Endothelial cell of umbilical vein (primary cell): ENCODE measurements at regions not wholly inside any gene's neighbourhood (a gene's known extent, or its start where the extent isn't known, plus 50 kb on each side); places are given as distances from the start of the nearest gene placed in this dataset.

Experiments
- BruUV-seq: library from RNA; stranded (reverse); fragments of 400-500 nt; replicated peaks from 2 replicates; lab custom pipeline; 2021; lab: Mats Ljungman, UMichigan
- CTCF ChIA-PET: fragments of 300-600, 350-600 bp; sonication (Branson Sonifier 250); formaldehyde crosslinking; loops from one replicate; lab custom pipeline; 2021; ENCODE audit warnings: antibody characterized with exemption, inconsistent platforms; lab: Charles Lee
- POLR2A ChIA-PET: fragments of 300-600, 350-600 bp; sonication (Branson Sonifier 250); formaldehyde crosslinking; loops from one replicate; lab custom pipeline; 2021; ENCODE audit warnings: antibody characterized with exemption, inconsistent platforms; lab: Charles Lee
- DNase-seq: peaks from one replicate; pipeline ENCODE4 v3.0.0-alpha.2; 2011; ENCODE audit warnings: low read depth, low spot score
- FAIRE-seq: peaks from 2 replicates; lab custom pipeline; 2011; peaks lifted over from hg19 to GRCh38; lab: Jason Lieb, UNC
- H2AFZ ChIP-seq: 2 replicates; pipeline ENCODE4 v1.6.0; 2012; ENCODE audit warnings: low read depth, low read length, control low read depth, inconsistent platforms
- H3K27ac ChIP-seq: 2 replicates; pipeline ENCODE4 v1.5.1; 2011; ENCODE audit warnings: low read depth, mild to moderate bottlenecking, control low read depth, low read length, moderate library complexity; ENCODE audit not compliant: insufficient read depth
- H3K27me3 ChIP-seq, 2 experiments: 2 replicates each; pipeline versions ENCODE4 v1.6.0 to v1.6.1; 2011; ENCODE audit warnings: low read length in 2 of 2, mixed read lengths in 1 of 2; ENCODE audit not compliant: control insufficient read depth in 2 of 2, insufficient read depth in 2 of 2
- H3K36me3 ChIP-seq, 2 experiments: 2 replicates in 1 of 2; 3 replicates in 1 of 2; pipeline ENCODE4 v1.5.1; 2011; ENCODE audit warnings: low read length in 2 of 2, mild to moderate bottlenecking in 1 of 2, moderate library complexity in 1 of 2; ENCODE audit not compliant: control insufficient read depth in 2 of 2, insufficient read depth in 2 of 2; ENCODE audit errors: extremely low read depth in 1 of 2
- H3K4me1 ChIP-seq: 3 replicates; pipeline ENCODE4 v1.5.1; 2011; ENCODE audit warnings: mild to moderate bottlenecking, low read length; ENCODE audit not compliant: control insufficient read depth, insufficient read depth; ENCODE audit errors: extremely low read depth
- H3K4me2 ChIP-seq: 2 replicates; pipeline ENCODE4 v1.6.1; 2011; ENCODE audit warnings: low read length, control low read depth, mixed read lengths; ENCODE audit not compliant: insufficient read depth
- H3K4me3 ChIP-seq, 3 experiments: fragments of 200-600 bp in 1 of 3; sonication (generic), shearing (Covaris generic) in 1 of 3; replicated peaks in 1 of 3; 2 replicates each; pipeline ENCODE4 v1.5.1; 2011 to 2016; ENCODE audit warnings: control low read depth in 3 of 3, low read length in 3 of 3, mild to moderate bottlenecking in 2 of 3, inconsistent platforms in 1 of 3, low read depth in 1 of 3, moderate library complexity in 1 of 3; ENCODE audit not compliant: insufficient read depth in 1 of 3
- H3K79me2 ChIP-seq: 2 replicates; pipeline ENCODE4 v1.6.0; 2012; ENCODE audit warnings: low read length, inconsistent platforms; ENCODE audit not compliant: control insufficient read depth, insufficient read depth
- H3K9ac ChIP-seq: replicated peaks from 2 replicates; pipeline ENCODE3; 2011; ENCODE audit warnings: low read length, control low read depth; ENCODE audit not compliant: insufficient read depth; ENCODE audit errors: extremely low read depth
- H3K9me1 ChIP-seq: replicated peaks from 3 replicates; pipeline ENCODE4 v1.6.0; 2011; ENCODE audit warnings: mild to moderate bottlenecking, low read length; ENCODE audit not compliant: control insufficient read depth, insufficient read depth; ENCODE audit errors: extremely low read depth
- H3K9me3 ChIP-seq: replicated peaks from 2 replicates; pipeline ENCODE4 v1.5.1; 2012; ENCODE audit warnings: low read length, inconsistent platforms; ENCODE audit not compliant: control insufficient read depth, insufficient read depth
- H4K20me1 ChIP-seq: replicated peaks from 2 replicates; pipeline ENCODE3; 2011; ENCODE audit warnings: mild to moderate bottlenecking, low read length; ENCODE audit not compliant: control insufficient read depth, insufficient read depth; ENCODE audit errors: extremely low read depth
- EZH2 ChIP-seq: IDR thresholded peaks from 2 replicates; pipeline ENCODE4 v1.6.1; 2012; ENCODE audit warnings: borderline replicate concordance, low read depth, mild to moderate bottlenecking, moderate library complexity, low read length, inconsistent platforms; ENCODE audit not compliant: severe bottlenecking
- FOS ChIP-seq: IDR thresholded peaks from 2 replicates; pipeline ENCODE4 v1.6.1; 2011; ENCODE audit warnings: mild to moderate bottlenecking, low read length, moderate library complexity, borderline replicate concordance; ENCODE audit not compliant: insufficient read depth
- GATA2 ChIP-seq: IDR thresholded peaks from 2 replicates; pipeline ENCODE4 v1.7.0; 2011; ENCODE audit warnings: low read depth, mild to moderate bottlenecking, moderate library complexity, mixed read lengths, low read length; ENCODE audit not compliant: insufficient read length, insufficient read depth
- JUN ChIP-seq: IDR thresholded peaks from 2 replicates; pipeline ENCODE4 v1.6.1; 2011; ENCODE audit warnings: borderline replicate concordance, low read depth; ENCODE audit not compliant: insufficient read length, insufficient read depth
- MAX ChIP-seq: IDR thresholded peaks from 2 replicates; pipeline ENCODE4 v1.6.1; 2011; ENCODE audit not compliant: insufficient read depth, insufficient read length
- MYC ChIP-seq: IDR thresholded peaks from one replicate; pipeline ENCODE4 v1.6.1; 2011; ENCODE audit warnings: mild to moderate bottlenecking, low read depth, low read length
- POLR2A ChIP-seq: IDR thresholded peaks from 2 replicates; pipeline ENCODE4 v1.6.1; 2012; ENCODE audit warnings: low read depth, mild to moderate bottlenecking, control low read depth, low read length
- POLR2AphosphoS5 ChIP-seq: IDR thresholded peaks from 2 replicates; pipeline ENCODE4 v1.6.1; 2012; ENCODE audit warnings: low read depth, mild to moderate bottlenecking, control low read depth, low read length, moderate library complexity; ENCODE audit not compliant: insufficient read depth
- dilution Hi-C: fragments of 300-500 bp; cut with MboI; formaldehyde crosslinking; loops from one replicate; pipeline ENCODE4 v1.15.0; 2019; ENCODE audit warnings: low sequenced_read_pairs; ENCODE audit not compliant: extremely low pct_ligation_motif_present
- intact Hi-C: fragments of 100-400 bp; cut with micrococcal nuclease; formaldehyde crosslinking; loops from one replicate; pipeline ENCODE4 v1.10.0; 2022
- TF ChIP-seq, protein P1 (sequence below), 2 donors: IDR thresholded peaks; 1 replicate in 1 of 2; 2 replicates in 1 of 2; pipeline ENCODE4 v1.5.1; 2011; ENCODE audit warnings: low read length in 2 of 2, mild to moderate bottlenecking in 2 of 2, moderate library complexity in 2 of 2, control low read depth in 1 of 2, inconsistent platforms in 1 of 2, low read depth in 1 of 2; ENCODE audit not compliant: insufficient read depth in 1 of 2; ENCODE audit errors: extremely low read depth in 1 of 2

GRCh38 chr14:61212546-61212945, 68.6 kb downstream of the TMEM30B start:
- Histone ChIP-seq H3K4me3 (no peak overlapping the region), H3K79me2 (no peaks in the 10 kb centered on the region), H3K4me1 (no peaks in the 10 kb centered on the region), H3K9me3 (no peaks in the 10 kb centered on the region), H2AFZ (no peak overlapping the region), H3K9me1 (no peaks in the 10 kb centered on the region), H3K27me3 (peaks cover 0 to 2% of the 10 kb centered on the region in 2 experiments), H3K36me3 (no peaks in the 10 kb centered on the region), H3K27ac (no peak overlapping the region), H3K9ac (no peak overlapping the region), H3K4me2 (no peak overlapping the region), H4K20me1 (no peaks in the 10 kb centered on the region)
- intact Hi-C loops: no loop called here
- POLR2A ChIA-PET: no interaction called here
- dilution Hi-C loops: no loop called here
- no TSS peak for BruUV-seq
- CTCF ChIA-PET: no interaction called here
- TF ChIP-seq GATA2 (no peak), EZH2 (no peak), MYC (no peak), FOS (no peak), POLR2A (no peak), MAX (no peak), JUN (no peak), POLR2AphosphoS5 (no peak)
- TF ChIP-seq, protein P1, sequence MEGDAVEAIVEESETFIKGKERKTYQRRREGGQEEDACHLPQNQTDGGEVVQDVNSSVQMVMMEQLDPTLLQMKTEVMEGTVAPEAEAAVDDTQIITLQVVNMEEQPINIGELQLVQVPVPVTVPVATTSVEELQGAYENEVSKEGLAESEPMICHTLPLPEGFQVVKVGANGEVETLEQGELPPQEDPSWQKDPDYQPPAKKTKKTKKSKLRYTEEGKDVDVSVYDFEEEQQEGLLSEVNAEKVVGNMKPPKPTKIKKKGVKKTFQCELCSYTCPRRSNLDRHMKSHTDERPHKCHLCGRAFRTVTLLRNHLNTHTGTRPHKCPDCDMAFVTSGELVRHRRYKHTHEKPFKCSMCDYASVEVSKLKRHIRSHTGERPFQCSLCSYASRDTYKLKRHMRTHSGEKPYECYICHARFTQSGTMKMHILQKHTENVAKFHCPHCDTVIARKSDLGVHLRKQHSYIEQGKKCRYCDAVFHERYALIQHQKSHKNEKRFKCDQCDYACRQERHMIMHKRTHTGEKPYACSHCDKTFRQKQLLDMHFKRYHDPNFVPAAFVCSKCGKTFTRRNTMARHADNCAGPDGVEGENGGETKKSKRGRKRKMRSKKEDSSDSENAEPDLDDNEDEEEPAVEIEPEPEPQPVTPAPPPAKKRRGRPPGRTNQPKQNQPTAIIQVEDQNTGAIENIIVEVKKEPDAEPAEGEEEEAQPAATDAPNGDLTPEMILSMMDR (IDR thresholded peaks at IDR 0.05; ENCODE audit: extremely low read depth in 1 of 2, insufficient read depth in 1 of 2, low read depth in 1 of 2, low read length in 2 of 2): no peak
- no peak for FAIRE-seq
- DNase-seq: no peak
